Left lung (tissue), 4 donors: ENCODE measurements at regions not wholly inside any gene's neighbourhood (a gene's known extent, or its start where the extent isn't known, plus 50 kb on each side); places are given as distances from the start of the nearest gene placed in this dataset.

Source experiments
- ATAC-seq: fragments of 200-7000 bp; cut with Tn5 transposase; one replicate; pipeline ENCODE4 v1.9.1; 2020; ENCODE audit warnings: moderate library complexity
- DNase-seq, 4 donors: peaks; one replicate each; pipeline ENCODE4 v3.0.0-alpha.2; 2013 to 2020
- H3K27ac ChIP-seq, 2 donors: fragments of 200-600 bp; sonication (generic) in 1 of 2; one replicate each; pipeline versions ENCODE4 v1.5.0 to v1.8.0; 2020 to 2021
- H3K27me3 ChIP-seq, 2 donors: fragments of 200-600 bp; sonication (generic) in 1 of 2; one replicate each; pipeline versions ENCODE4 v1.5.0 to v1.8.0; 2020 to 2021
- H3K36me3 ChIP-seq, 2 donors: fragments of 200-600 bp; sonication (generic) in 1 of 2; one replicate each; pipeline versions ENCODE4 v1.5.0 to v1.8.0; 2020 to 2021
- H3K4me1 ChIP-seq, 2 donors: fragments of 200-600 bp; one replicate each; pipeline ENCODE4 v1.8.0; 2021
- H3K4me3 ChIP-seq, 2 donors: fragments of 200-600 bp; sonication (generic) in 1 of 2; one replicate each; pipeline versions ENCODE4 v1.5.0 to v1.8.0; 2020 to 2021; ENCODE audit warnings: mild to moderate bottlenecking in 1 of 2
- H3K9me3 ChIP-seq, 2 donors: fragments of 200-600 bp; sonication (generic) in 1 of 2; one replicate each; pipeline versions ENCODE4 v1.5.0 to v1.8.0; 2020 to 2021
- intact Hi-C, 2 donors: fragments of 100-400 bp; cut with DNase I; formaldehyde crosslinking; loops; one replicate each; pipeline versions ENCODE4 v1.11.2 to v1.14.2; 2022
- TF ChIP-seq, protein P1 (sequence below), 2 donors: fragments of 200-600 bp; sonication (generic) in 1 of 2; IDR thresholded peaks; one replicate each; pipeline versions ENCODE4 v1.5.0 to v1.8.0; 2021; ENCODE audit warnings: antibody characterized with exemption in 2 of 2
- donor health status: DM: no; HTN: yes; CAD: no.
- donor health status: DM: no; HTN: no; CAD: no.

DNA sequence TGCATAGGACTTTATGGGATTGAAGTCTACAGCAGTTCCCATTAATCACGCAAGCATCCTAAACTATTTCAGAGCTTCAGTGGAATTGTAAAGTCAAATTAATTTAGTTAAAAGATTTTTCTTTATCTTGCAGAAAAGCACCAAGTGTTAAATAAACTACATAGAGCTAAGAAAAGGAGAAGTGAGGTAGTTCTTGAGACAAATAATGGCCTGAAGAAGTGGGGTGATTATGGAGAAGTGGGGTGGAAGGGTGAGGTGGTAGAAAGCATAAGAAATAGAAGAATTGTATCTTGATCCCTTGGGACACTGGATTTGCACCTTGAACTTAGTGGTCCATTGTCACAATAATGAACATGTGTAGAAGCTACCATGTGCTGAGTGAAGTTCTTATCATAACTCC lies 121.7 kb upstream of the LINC00305 start:
- DNase-seq, result no peak

DNA sequence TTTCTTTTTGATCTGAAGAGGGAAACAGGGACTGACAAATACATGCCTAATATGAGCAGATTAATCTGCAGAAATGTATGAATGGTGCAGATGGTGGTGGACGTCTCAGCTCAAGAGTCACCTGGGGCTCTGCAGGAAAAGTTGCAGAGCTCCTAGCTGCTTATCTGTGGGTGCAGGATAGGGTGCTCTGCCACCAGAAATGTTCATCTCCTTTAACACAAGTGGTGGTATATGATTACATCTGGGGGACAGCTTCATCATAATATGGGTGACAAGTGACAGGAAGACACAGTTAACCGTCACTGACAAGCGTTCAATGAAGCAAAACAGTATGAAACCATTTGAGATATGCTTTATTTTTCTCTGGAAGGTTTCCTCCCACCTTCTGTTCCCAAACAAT lies 121.2 kb upstream of the LINC00305 start:
- TF ChIP-seq, protein P1, sequence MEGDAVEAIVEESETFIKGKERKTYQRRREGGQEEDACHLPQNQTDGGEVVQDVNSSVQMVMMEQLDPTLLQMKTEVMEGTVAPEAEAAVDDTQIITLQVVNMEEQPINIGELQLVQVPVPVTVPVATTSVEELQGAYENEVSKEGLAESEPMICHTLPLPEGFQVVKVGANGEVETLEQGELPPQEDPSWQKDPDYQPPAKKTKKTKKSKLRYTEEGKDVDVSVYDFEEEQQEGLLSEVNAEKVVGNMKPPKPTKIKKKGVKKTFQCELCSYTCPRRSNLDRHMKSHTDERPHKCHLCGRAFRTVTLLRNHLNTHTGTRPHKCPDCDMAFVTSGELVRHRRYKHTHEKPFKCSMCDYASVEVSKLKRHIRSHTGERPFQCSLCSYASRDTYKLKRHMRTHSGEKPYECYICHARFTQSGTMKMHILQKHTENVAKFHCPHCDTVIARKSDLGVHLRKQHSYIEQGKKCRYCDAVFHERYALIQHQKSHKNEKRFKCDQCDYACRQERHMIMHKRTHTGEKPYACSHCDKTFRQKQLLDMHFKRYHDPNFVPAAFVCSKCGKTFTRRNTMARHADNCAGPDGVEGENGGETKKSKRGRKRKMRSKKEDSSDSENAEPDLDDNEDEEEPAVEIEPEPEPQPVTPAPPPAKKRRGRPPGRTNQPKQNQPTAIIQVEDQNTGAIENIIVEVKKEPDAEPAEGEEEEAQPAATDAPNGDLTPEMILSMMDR (IDR thresholded peaks at IDR 0.05), result no peak
- Histone ChIP-seq H3K27ac (no peak overlapping the region), H3K9me3 (peaks cover 0 to 2% of the 10 kb centered on the region in 2 donors), H3K27me3 (peaks cover 0 to 11% of the 10 kb centered on the region in 2 donors), H3K4me1 (no peaks in the 10 kb centered on the region), H3K4me3 (no peak overlapping the region), H3K36me3 (no peaks in the 10 kb centered on the region)
- intact Hi-C loops, result no loop called here
- ATAC-seq (no peak), DNase-seq (no peak)

More for the DNA sequence above, 121.7 kb upstream of the LINC00305 start:
- Histone ChIP-seq H3K4me3 (no peak overlapping the region), H3K9me3 (peaks cover 0 to 2% of the 10 kb centered on the region in 2 donors), H3K36me3 (no peaks in the 10 kb centered on the region), H3K27ac (no peak overlapping the region), H3K4me1 (no peaks in the 10 kb centered on the region), H3K27me3 (peaks cover 0 to 11% of the 10 kb centered on the region in 2 donors)
- ATAC-seq, result no peak
- intact Hi-C loops, result no loop called here
- TF ChIP-seq, protein P1 (IDR thresholded peaks at IDR 0.05), result no peak

DNA sequence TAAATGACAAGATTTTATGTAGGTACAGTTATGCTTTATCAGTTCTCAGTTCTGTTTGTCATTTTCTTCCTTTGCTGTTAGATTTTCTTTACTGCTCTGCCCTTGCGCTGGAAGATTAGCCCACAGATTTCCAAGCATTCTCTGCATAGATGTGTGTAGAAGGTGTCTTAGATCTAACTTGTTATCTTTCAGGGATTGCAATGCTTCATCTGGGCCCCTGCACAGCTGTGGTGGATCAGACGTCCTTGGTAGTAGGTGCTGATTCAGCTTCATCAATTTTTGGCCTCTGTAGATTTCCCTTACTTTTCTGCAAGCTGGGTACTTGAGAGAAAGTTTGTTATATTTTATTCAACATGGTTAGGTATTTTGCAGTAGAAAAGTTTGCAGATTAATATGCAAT lies 115.3 kb upstream of the LINC00305 start:
- no peak for ATAC-seq
- TF ChIP-seq, protein P1 (IDR thresholded peaks at IDR 0.05), result no peak
- no peak overlapping the region for H3K27ac ChIP-seq
- peaks cover 0 to 2% of the 10 kb centered on the region in 2 donors for H3K9me3 ChIP-seq
- no peaks in the 10 kb centered on the region for H3K27me3 ChIP-seq
- no peak for DNase-seq
- H3K4me3 ChIP-seq, result no peak overlapping the region
- intact Hi-C loops, result no loop called here
- no peaks in the 10 kb centered on the region for H3K36me3 ChIP-seq
- no peaks in the 10 kb centered on the region for H3K4me1 ChIP-seq

DNA sequence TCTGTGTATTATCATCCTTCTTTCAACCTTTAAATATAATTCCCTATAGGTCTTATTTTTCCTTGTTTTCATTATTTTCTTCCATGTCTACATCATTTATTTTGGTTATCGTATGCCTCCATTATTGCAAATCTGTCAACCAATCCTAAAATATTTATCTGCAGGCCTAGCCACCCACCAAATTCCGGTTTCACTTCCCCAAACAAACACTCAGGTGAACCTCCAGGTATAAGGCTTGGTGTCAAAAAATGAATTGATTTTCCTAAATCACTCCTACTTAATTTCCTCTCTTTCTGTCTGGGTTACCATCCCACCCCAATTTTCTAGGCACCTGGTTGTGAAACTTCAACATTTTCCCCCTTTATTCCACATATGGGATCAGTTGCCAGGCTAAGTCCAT lies 111.9 kb upstream of the LINC00305 start:
- TF ChIP-seq, protein P1 (IDR thresholded peaks at IDR 0.05), result no peak
- DNase-seq, result no peak
- Histone ChIP-seq H3K4me1 (no peaks in the 10 kb centered on the region), H3K4me3 (no peak overlapping the region), H3K27ac (no peak overlapping the region), H3K9me3 (no peaks in the 10 kb centered on the region), H3K27me3 (no peaks in the 10 kb centered on the region), H3K36me3 (no peaks in the 10 kb centered on the region)
- intact Hi-C loops, result no loop called here
- ATAC-seq, result no peak

DNA sequence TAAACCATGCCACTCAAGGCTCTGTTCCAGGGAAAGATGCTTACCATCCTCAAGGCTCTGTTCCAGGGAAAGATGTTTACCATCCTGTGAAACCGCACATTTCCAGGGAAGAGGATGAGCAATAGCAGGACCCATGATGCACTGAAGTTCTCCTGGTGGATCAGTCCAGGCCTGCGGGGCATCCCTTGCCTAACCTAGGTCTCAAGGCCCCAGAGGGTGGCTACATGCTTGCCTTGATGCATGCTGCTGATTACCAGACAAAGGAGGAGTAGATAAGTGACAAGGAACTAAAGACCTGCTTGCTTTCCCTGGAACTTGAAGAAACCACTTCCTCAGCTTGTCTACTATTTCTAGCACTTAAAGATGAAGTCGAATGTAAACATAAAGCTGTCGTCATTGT lies 111.0 kb upstream of the LINC00305 start:
- ATAC-seq (no peak), DNase-seq (no peak)
- H3K27ac ChIP-seq, result no peak overlapping the region
- H3K4me3 ChIP-seq, result no peak overlapping the region
- no peaks in the 10 kb centered on the region for H3K27me3 ChIP-seq
- H3K9me3 ChIP-seq, result no peaks in the 10 kb centered on the region
- no peaks in the 10 kb centered on the region for H3K36me3 ChIP-seq
- no peaks in the 10 kb centered on the region for H3K4me1 ChIP-seq
- TF ChIP-seq, protein P1 (IDR thresholded peaks at IDR 0.05), result no peak
- intact Hi-C loops, result no loop called here
